ENCODE measurements at regions not wholly inside any gene's neighbourhood (a gene's known extent, or its start where the extent isn't known, plus 50 kb on each side); places are given as distances from the start of the nearest gene placed in this dataset.

DNA sequence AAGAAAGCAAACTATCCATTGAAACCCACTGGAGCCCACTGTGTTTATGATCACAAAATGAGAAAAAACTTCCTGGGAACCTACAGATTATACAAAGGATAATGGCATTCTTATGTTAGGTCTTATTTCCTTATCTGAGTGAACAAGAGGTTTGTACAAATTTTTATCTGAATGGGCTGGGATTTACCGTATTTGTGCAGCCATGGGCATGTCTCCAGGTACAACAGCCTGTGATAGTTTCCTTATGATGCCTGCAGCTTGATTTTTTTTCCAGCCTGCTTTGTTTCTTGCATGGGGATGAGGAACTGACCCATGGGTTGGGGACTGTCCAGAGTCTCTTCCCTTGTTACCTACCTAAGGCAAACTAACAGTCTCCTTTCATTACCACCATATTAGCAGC lies 244.0 kb upstream of the RBMY1B start:
- TF ChIP-seq, protein P1, sequence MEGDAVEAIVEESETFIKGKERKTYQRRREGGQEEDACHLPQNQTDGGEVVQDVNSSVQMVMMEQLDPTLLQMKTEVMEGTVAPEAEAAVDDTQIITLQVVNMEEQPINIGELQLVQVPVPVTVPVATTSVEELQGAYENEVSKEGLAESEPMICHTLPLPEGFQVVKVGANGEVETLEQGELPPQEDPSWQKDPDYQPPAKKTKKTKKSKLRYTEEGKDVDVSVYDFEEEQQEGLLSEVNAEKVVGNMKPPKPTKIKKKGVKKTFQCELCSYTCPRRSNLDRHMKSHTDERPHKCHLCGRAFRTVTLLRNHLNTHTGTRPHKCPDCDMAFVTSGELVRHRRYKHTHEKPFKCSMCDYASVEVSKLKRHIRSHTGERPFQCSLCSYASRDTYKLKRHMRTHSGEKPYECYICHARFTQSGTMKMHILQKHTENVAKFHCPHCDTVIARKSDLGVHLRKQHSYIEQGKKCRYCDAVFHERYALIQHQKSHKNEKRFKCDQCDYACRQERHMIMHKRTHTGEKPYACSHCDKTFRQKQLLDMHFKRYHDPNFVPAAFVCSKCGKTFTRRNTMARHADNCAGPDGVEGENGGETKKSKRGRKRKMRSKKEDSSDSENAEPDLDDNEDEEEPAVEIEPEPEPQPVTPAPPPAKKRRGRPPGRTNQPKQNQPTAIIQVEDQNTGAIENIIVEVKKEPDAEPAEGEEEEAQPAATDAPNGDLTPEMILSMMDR (IDR thresholded peaks at IDR 0.05): no peak
- no peak for TF ChIP-seq ZFX (IDR thresholded peaks at IDR 0.05; ENCODE audit: borderline replicate concordance)
- no peak overlapping the region for H3K27ac ChIP-seq

DNA sequence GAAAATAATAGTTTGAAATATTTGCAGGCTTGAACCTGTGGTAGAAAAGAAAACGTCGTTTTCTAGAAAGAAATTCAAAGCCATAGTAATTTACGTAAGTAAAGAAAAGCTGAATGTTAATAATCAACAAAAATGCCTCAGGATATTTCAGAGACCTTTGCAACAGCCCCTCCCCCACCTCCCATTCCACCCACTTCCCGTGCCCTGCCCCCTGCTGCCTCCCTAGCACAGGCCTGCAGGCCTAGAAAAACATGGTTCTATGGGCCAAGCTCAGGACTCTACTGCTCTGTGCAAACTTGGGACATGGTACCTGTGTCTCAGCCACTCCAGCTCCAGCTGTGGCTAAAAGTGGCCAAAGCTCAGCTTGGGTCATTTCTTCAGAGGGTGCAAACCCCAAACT lies 223.4 kb upstream of the RBMY1B start:
- no peak overlapping the region for H3K27ac ChIP-seq
- TF ChIP-seq ZFX (IDR thresholded peaks at IDR 0.05; ENCODE audit: borderline replicate concordance): no peak
- TF ChIP-seq, protein P1 (IDR thresholded peaks at IDR 0.05): 0 out of 2 replicates have a peak, but pooled peaks have one; percentile 7

DNA sequence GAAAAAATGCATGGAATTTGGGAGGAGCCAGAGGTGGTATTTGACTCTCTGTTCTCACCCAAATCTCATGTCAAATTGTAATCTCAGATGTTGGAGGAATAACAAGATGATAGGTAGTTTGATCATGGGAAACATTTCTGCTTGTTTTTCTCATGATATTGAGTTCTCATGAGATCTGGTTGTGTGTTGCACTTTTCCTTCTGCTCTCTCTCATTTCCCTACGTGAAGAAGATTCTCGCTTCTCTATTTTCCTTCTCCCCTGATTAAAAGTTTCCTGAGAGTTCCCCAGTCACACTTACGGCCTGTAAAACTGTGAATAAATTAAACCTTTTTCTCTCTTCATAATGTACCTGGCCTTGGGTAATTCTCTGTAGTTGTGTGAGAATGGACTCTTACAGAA lies 222.2 kb upstream of the RBMY1B start:
- no peak overlapping the region for H3K27ac ChIP-seq
- TF ChIP-seq, protein P1 (IDR thresholded peaks at IDR 0.05): no peak
- no peak for TF ChIP-seq ZFX (IDR thresholded peaks at IDR 0.05; ENCODE audit: borderline replicate concordance)

DNA sequence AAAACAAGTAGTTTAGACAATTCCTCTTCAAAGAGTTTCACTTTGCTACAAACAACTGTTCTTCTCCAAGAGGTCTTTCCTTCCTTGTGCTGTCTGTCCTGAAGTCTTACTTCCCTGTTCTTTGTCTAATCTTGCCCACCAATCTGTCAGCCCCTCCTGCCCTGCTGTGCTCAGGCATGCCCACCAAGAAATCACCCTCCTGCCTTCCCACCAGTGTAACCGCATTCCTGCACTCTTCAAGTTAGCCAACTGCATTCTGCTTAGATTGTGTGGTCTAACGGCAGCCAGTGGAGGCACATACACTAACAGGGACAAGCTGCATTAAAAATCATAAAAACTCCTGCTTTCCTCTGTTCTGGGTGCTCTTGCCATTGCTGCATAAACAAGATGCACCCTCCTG lies 215.9 kb upstream of the RBMY1B start:
- TF ChIP-seq ZFX (IDR thresholded peaks at IDR 0.05; ENCODE audit: borderline replicate concordance): no peak
- TF ChIP-seq, protein P1 (IDR thresholded peaks at IDR 0.05): no peak
- H3K27ac ChIP-seq: no peak overlapping the region

DNA sequence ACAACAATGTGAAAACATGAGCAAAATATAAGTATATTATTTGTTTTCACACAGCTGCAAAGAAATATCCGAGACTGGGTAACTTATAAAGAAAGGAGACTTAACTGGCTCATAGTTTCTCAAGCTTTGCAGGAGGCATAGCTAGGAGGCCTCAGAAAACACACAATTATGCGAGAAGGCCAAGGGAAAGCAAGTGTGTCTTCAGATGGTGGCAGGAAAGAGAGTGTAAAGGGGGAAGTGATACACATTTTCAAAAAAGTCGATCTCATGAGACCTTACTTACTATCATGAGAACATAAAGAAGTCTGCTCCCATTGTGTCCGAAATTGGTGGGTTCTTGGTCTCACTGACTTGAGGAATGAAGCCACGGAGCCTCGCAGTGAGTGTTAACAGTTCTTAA lies 208.9 kb upstream of the RBMY1B start:
- no peak overlapping the region for H3K27ac ChIP-seq
- TF ChIP-seq, protein P1 (IDR thresholded peaks at IDR 0.05): no peak
- no peak for TF ChIP-seq ZFX (IDR thresholded peaks at IDR 0.05; ENCODE audit: borderline replicate concordance)

DNA sequence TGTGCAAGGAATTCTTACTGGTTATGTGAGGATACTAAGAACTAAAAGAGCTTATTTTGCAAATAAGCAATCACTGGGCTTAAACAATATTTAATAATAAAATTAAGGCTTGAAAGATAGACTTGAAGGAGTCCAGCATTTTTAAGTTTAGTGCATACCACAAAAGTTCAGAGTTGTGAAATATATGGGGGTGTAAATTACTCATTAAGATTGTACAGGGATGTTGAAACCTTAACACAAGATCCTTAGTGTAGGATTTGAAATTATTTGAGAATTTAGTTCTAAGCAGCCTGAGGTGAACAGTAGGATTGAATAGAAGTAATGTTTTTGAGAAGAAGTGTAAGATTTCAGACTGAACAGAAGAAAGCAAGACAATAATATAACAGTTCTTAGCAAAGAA lies 195.8 kb upstream of the RBMY1B start:
- no peak overlapping the region for H3K27ac ChIP-seq
- TF ChIP-seq ZFX (IDR thresholded peaks at IDR 0.05; ENCODE audit: borderline replicate concordance): no peak
- TF ChIP-seq, protein P1 (IDR thresholded peaks at IDR 0.05): no peak

Data from 22Rv1 (cell line).